ENCODE measurements at regions not wholly inside any gene's neighbourhood (a gene's known extent, or its start where the extent isn't known, plus 50 kb on each side); places are given as distances from the start of the nearest gene placed in this dataset.

GRCh38 chr15:26214290-26214689 is 351.2 kb upstream of the ATP10A start:
- no peaks in the 10 kb centered on the region for H3K9me3 ChIP-seq
- ATAC-seq (no peak), DNase-seq (no peak)
- TF ChIP-seq CTCF (IDR thresholded peaks at IDR 0.05), result no peak
- intact Hi-C loops (cut with DNase I), result no loop called here
- no peaks in the 10 kb centered on the region for H3K4me1 ChIP-seq
- no peak overlapping the region for H3K27ac ChIP-seq
- H3K27me3 ChIP-seq (ENCODE audit: insufficient read depth in 3 of 3, low read length in 2 of 3), result no peaks in the 10 kb centered on the region
- WGBS, 3 donors, result 35 to 49% (median 36%) methylated on average over 3 of the region's 3 CpGs
- H3K4me3 ChIP-seq, result no peak overlapping the region
- H3K36me3 ChIP-seq (ENCODE audit: insufficient read depth in 1 of 2, low read depth in 1 of 2), result no peaks in the 10 kb centered on the region

- no peaks in the 10 kb centered on the region for H3K27me3 ChIP-seq (ENCODE audit: insufficient read depth in 3 of 3, low read length in 2 of 3)
- no peaks in the 10 kb centered on the region for H3K9me3 ChIP-seq
- DNase-seq (no peak), ATAC-seq (no peak)
- H3K4me3 ChIP-seq, result no peak overlapping the region
- WGBS, 3 donors, result 92 to 95% (median 92%) methylated on average over 2 of the region's 2 CpGs
- TF ChIP-seq CTCF (IDR thresholded peaks at IDR 0.05), result no peak
- intact Hi-C loops (cut with DNase I), result no loop called here
- no peaks in the 10 kb centered on the region for H3K36me3 ChIP-seq (ENCODE audit: insufficient read depth in 1 of 2, low read depth in 1 of 2)
- no peak overlapping the region for H3K27ac ChIP-seq
- no peaks in the 10 kb centered on the region for H3K4me1 ChIP-seq
Observed at GRCh38 chr15:26213427-26213826, 350.3 kb upstream of the ATP10A start.

DNA sequence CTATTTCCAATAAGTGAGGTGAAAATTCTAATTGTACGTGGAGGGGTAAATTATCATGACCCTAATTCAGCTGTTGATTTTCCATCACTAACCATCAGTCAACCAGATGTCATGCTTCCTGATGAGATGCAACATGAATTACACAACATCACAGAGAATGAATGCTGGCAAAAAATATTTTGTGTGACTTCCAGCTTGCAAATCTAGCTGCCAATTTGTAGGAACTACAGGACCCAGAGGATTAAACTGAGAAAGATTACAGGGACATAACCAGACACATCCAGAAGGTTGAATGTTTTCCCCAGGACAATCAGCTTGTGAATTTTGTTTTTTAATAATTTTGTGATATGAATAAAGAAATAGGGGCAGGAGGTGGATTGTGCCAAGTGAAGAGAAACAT is 349.0 kb upstream of the ATP10A start:
- no peak for ATAC-seq
- Histone ChIP-seq H3K27ac (no peak overlapping the region), H3K9me3 (no peaks in the 10 kb centered on the region), H3K4me1 (no peaks in the 10 kb centered on the region), H3K27me3 (ENCODE audit: insufficient read depth in 3 of 3, low read length in 2 of 3) (no peaks in the 10 kb centered on the region), H3K4me3 (no peak overlapping the region), H3K36me3 (ENCODE audit: insufficient read depth in 1 of 2, low read depth in 1 of 2) (no peaks in the 10 kb centered on the region)
- intact Hi-C loops (cut with DNase I), result no loop called here
- 15 to 24% (median 22%) methylated on average over 1 of the region's 1 CpG for WGBS, 3 donors
- no peak for TF ChIP-seq CTCF (IDR thresholded peaks at IDR 0.05)
- no peak for DNase-seq

DNA sequence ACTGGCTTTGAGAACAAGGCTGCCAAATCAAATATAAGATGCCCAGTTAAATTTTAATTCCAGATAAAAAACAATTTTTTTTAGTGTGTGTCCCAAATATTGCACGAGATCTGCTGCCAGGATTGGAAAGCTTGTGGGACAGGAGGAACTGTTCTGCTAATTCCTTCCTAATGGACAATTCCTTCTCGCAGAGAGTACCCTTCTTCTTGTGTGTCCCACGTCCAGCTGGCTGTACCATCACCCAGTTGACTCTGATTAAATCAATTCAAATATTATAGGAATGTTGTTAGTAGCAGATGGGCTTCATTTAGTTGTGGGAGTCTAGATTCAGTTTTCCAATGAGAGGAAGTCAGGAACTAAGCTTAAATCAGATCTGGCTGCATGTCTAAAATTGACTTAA is 347.9 kb upstream of the ATP10A start:
- no peak for TF ChIP-seq CTCF (IDR thresholded peaks at IDR 0.05)
- Histone ChIP-seq H3K36me3 (ENCODE audit: insufficient read depth in 1 of 2, low read depth in 1 of 2) (no peaks in the 10 kb centered on the region), H3K4me1 (no peaks in the 10 kb centered on the region), H3K27me3 (ENCODE audit: insufficient read depth in 3 of 3, low read length in 2 of 3) (no peaks in the 10 kb centered on the region), H3K9me3 (no peaks in the 10 kb centered on the region), H3K4me3 (no peak overlapping the region), H3K27ac (no peak overlapping the region)
- intact Hi-C loops (cut with DNase I), result no loop called here
- no peak for DNase-seq
- no peak for ATAC-seq
- 14 to 23% (median 18%) methylated on average over 3 of the region's 3 CpGs for WGBS, 3 donors

- ATAC-seq, result no peak
- H3K27me3 ChIP-seq (ENCODE audit: insufficient read depth in 3 of 3, low read length in 2 of 3), result peaks cover 0 to 3% (median 0%) of the 10 kb centered on the region in 3 donors
- 68 to 75% (median 74%) methylated on average over 9 of the region's 9 CpGs for WGBS, 3 donors
Observed at GRCh38 chr15:26201177-26201858, 338.2 kb upstream of the ATP10A start.

More at GRCh38 chr15:26201177-26201858, 338.2 kb upstream of the ATP10A start:
- Histone ChIP-seq H3K4me3 (no peak overlapping the region), H3K9me3 (no peaks in the 10 kb centered on the region), H3K36me3 (ENCODE audit: insufficient read depth in 1 of 2, low read depth in 1 of 2) (no peaks in the 10 kb centered on the region), H3K27ac (no peak overlapping the region), H3K4me1 (no peaks in the 10 kb centered on the region)
- DNase-seq, result no peak
- no peak for TF ChIP-seq CTCF (IDR thresholded peaks at IDR 0.05)
- intact Hi-C loops (cut with DNase I), result loop anchor here in 1 of 2 donors (5.0 kb wide), 1 partner anchor 901 kb away; no protein-coding TSS in a partner anchor

All from psoas muscle (tissue), 7 donors.